CD14-positive monocyte (primary cell): ENCODE measurements at regions not wholly inside any gene's neighbourhood (a gene's known extent, or its start where the extent isn't known, plus 50 kb on each side); places are given as distances from the start of the nearest gene placed in this dataset.

Source experiments
- DNase-seq, 3 donors: peaks; one replicate each; pipeline ENCODE4 v3.0.0-alpha.2; 2011 to 2022
- H2AFZ ChIP-seq: 2 replicates; pipeline ENCODE4 v1.6.0; 2012; ENCODE audit warnings: mild to moderate bottlenecking, low read depth, low read length, inconsistent platforms; ENCODE audit not compliant: insufficient read depth, poor library complexity, severe bottlenecking
- H3K27ac ChIP-seq, 2 donors: 1 replicate in 1 of 2; 2 replicates in 1 of 2; pipeline ENCODE4 v1.5.1; 2012 to 2013; ENCODE audit warnings: low read length in 2 of 2, control low read depth in 1 of 2, inconsistent platforms in 1 of 2, low read depth in 1 of 2, mild to moderate bottlenecking in 1 of 2
- H3K27me3 ChIP-seq, 2 donors: one replicate each; pipeline versions ENCODE4 v1.6.0 to v1.6.1; 2011 to 2013; ENCODE audit warnings: low read length in 2 of 2; ENCODE audit not compliant: control insufficient read depth in 2 of 2, insufficient read depth in 2 of 2
- H3K36me3 ChIP-seq, 2 donors: replicated peaks in 1 of 2; 1 replicate in 1 of 2; 2 replicates in 1 of 2; pipeline versions ENCODE4 v1.5.1 to v1.6.1; 2012 to 2013; ENCODE audit warnings: low read length in 2 of 2, control low read depth in 1 of 2, inconsistent platforms in 1 of 2, mild to moderate bottlenecking in 1 of 2; ENCODE audit not compliant: insufficient read depth in 2 of 2, control insufficient read depth in 1 of 2
- H3K4me1 ChIP-seq, 2 donors: 1 replicate in 1 of 2; 2 replicates in 1 of 2; pipeline versions ENCODE4 v1.5.1 to v1.6.1; 2012 to 2013; ENCODE audit warnings: low read length in 2 of 2, control low read depth in 1 of 2, inconsistent platforms in 1 of 2, mild to moderate bottlenecking in 1 of 2, moderate library complexity in 1 of 2; ENCODE audit not compliant: insufficient read depth in 2 of 2, control insufficient read depth in 1 of 2
- H3K4me2 ChIP-seq: replicated peaks from 2 replicates; pipeline ENCODE3; 2012; ENCODE audit warnings: low read length, moderate library complexity, mild to moderate bottlenecking; ENCODE audit not compliant: poor library complexity, severe bottlenecking; ENCODE audit errors: extremely low read depth
- H3K4me3 ChIP-seq, 3 experiments: fragments of 200-600 bp in 1 of 3; sonication (generic) in 1 of 3; replicated peaks in 1 of 3; 1 replicate in 2 of 3; 2 replicates in 1 of 3; pipeline ENCODE4 v1.5.1; 2011 to 2013; ENCODE audit warnings: low read length in 3 of 3, mild to moderate bottlenecking in 3 of 3, control low read depth in 2 of 3, low read depth in 2 of 3, inconsistent platforms in 1 of 3, moderate library complexity in 1 of 3
- H3K79me2 ChIP-seq: 2 replicates; pipeline ENCODE4 v1.6.0; 2012; ENCODE audit warnings: mild to moderate bottlenecking, control low read depth, inconsistent platforms, low read length, moderate library complexity; ENCODE audit not compliant: insufficient read depth
- H3K9ac ChIP-seq: 2 replicates; pipeline ENCODE4 v1.6.0; 2017; ENCODE audit warnings: low read length, mild to moderate bottlenecking; ENCODE audit not compliant: insufficient read depth, poor library complexity, severe bottlenecking
- H3K9me3 ChIP-seq, 2 donors: replicated peaks in 1 of 2; 1 replicate in 1 of 2; 2 replicates in 1 of 2; pipeline versions ENCODE4 v1.5.1 to v1.6.1; 2012 to 2013; ENCODE audit warnings: low read length in 2 of 2, control low read depth in 1 of 2; ENCODE audit not compliant: control insufficient read depth in 1 of 2, insufficient read depth in 1 of 2
- H4K20me1 ChIP-seq: 2 replicates; pipeline ENCODE4 v1.6.0; 2012; ENCODE audit warnings: mild to moderate bottlenecking, low read length, control low read depth, moderate library complexity; ENCODE audit not compliant: insufficient read depth
- H3K27ac Mint-ChIP-seq, 7 donors: one replicate each; pipeline ENCODE4 v1.8.0; 2020; ENCODE audit warnings: mild to moderate bottlenecking in 7 of 7, mixed read lengths in 7 of 7, moderate library complexity in 6 of 7, inconsistent platforms in 2 of 7
- H3K27me3 Mint-ChIP-seq, 3 donors: one replicate each; pipeline ENCODE4 v1.8.0; 2021 to 2022; ENCODE audit warnings: low read depth in 3 of 3, mild to moderate bottlenecking in 3 of 3, mixed read lengths in 3 of 3, moderate library complexity in 3 of 3, inconsistent platforms in 1 of 3
- H3K36me3 Mint-ChIP-seq, 2 donors: one replicate each; pipeline ENCODE4 v1.8.0; 2020; ENCODE audit warnings: mixed read lengths in 2 of 2, inconsistent platforms in 1 of 2, mild to moderate bottlenecking in 1 of 2
- H3K4me1 Mint-ChIP-seq: one replicate; pipeline ENCODE4 v1.8.0; 2020; ENCODE audit warnings: mild to moderate bottlenecking, mixed read lengths
- H3K4me3 Mint-ChIP-seq, 2 donors: one replicate each; pipeline ENCODE4 v1.8.0; 2020; ENCODE audit warnings: mild to moderate bottlenecking in 2 of 2, mixed read lengths in 2 of 2, moderate library complexity in 1 of 2
- H3K9me3 Mint-ChIP-seq, 7 donors: one replicate each; pipeline ENCODE4 v1.8.0; 2020 to 2022; ENCODE audit warnings: mixed read lengths in 7 of 7, mild to moderate bottlenecking in 6 of 7, moderate library complexity in 6 of 7, inconsistent platforms in 2 of 7
- WGBS: methylation state at CpG from one replicate; pipeline ENCODE4 v1.1.5; 2013; ENCODE audit warnings: missing lambda C conversion rate; ENCODE audit not compliant: insufficient coverage; 5-methylcytosine and 5-hydroxymethylcytosine counted together
- intact Hi-C, 2 donors: fragments of 100-400 bp; cut with micrococcal nuclease; formaldehyde crosslinking; loops; one replicate each; pipeline versions ENCODE4 v1.15.0 to v1.15.1; 2023
- TF ChIP-seq, protein P1 (sequence below): fragments of 200-600 bp; IDR thresholded peaks from one replicate; pipeline ENCODE4 v1.8.0; 2022; ENCODE audit warnings: antibody characterized with exemption, mild to moderate bottlenecking

GRCh38 chr4:126560794-126561193 is 1072.0 kb upstream of the INTU start:
- H3K4me3 ChIP-seq, result no peak overlapping the region
- H3K4me2 ChIP-seq, result no peak overlapping the region
- DNase-seq, result no peak
- H3K79me2 ChIP-seq, result no peaks in the 10 kb centered on the region
- Mint-ChIP-seq H3K9me3 (peaks cover 0 to 6% (median 3%) of the 10 kb centered on the region in 7 donors), H3K4me3 (no peak overlapping the region), H3K27me3 (peaks cover 0 to 2% (median 2%) of the 10 kb centered on the region in 3 donors), H3K27ac (no peak overlapping the region), H3K4me1 (no peaks in the 10 kb centered on the region), H3K36me3 (no peaks in the 10 kb centered on the region)
- no peaks in the 10 kb centered on the region for H3K36me3 ChIP-seq
- no peaks in the 10 kb centered on the region for H4K20me1 ChIP-seq
- no peak overlapping the region for H3K27ac ChIP-seq
- no peaks in the 10 kb centered on the region for H3K4me1 ChIP-seq
- WGBS, result no CpG with 5 or more reads among the region's 1 CpG
- TF ChIP-seq, protein P1, sequence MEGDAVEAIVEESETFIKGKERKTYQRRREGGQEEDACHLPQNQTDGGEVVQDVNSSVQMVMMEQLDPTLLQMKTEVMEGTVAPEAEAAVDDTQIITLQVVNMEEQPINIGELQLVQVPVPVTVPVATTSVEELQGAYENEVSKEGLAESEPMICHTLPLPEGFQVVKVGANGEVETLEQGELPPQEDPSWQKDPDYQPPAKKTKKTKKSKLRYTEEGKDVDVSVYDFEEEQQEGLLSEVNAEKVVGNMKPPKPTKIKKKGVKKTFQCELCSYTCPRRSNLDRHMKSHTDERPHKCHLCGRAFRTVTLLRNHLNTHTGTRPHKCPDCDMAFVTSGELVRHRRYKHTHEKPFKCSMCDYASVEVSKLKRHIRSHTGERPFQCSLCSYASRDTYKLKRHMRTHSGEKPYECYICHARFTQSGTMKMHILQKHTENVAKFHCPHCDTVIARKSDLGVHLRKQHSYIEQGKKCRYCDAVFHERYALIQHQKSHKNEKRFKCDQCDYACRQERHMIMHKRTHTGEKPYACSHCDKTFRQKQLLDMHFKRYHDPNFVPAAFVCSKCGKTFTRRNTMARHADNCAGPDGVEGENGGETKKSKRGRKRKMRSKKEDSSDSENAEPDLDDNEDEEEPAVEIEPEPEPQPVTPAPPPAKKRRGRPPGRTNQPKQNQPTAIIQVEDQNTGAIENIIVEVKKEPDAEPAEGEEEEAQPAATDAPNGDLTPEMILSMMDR, result no peak
- H3K9me3 ChIP-seq, result peaks cover 0 to 4% of the 10 kb centered on the region in 2 donors
- no peak overlapping the region for H2AFZ ChIP-seq
- no peaks in the 10 kb centered on the region for H3K27me3 ChIP-seq
- no peak overlapping the region for H3K9ac ChIP-seq
- intact Hi-C loops, result no loop called here

DNA sequence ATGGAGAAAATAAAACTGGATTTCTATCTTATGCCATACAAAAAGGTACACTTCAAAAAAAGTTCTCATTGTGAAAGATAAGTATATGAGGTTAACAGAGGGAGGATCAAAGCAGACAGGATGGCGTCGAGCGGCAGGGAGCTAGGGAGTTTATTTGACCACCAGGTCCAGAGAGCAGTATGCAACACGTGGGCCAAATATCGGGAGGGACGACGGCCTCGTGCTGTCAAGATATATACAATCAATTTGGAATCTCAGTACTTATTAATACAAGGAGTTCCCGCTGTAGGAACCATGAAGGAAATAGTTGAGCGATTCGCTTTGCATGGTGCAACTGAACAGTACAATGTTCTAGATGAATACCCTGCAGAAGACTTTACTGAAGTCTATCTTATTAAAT is 1069.4 kb upstream of the INTU start:
- no peaks in the 10 kb centered on the region for H3K79me2 ChIP-seq
- Mint-ChIP-seq H3K4me1 (no peaks in the 10 kb centered on the region), H3K27me3 (peaks cover 0 to 2% (median 2%) of the 10 kb centered on the region in 3 donors), H3K4me3 (no peak overlapping the region), H3K36me3 (no peaks in the 10 kb centered on the region), H3K9me3 (peaks cover 0 to 3% (median 2%) of the 10 kb centered on the region in 7 donors), H3K27ac (no peak overlapping the region)
- H3K4me1 ChIP-seq, result no peaks in the 10 kb centered on the region
- no peak overlapping the region for H3K9ac ChIP-seq
- intact Hi-C loops, result no loop called here
- H3K36me3 ChIP-seq, result no peaks in the 10 kb centered on the region
- H3K27ac ChIP-seq, result no peak overlapping the region
- no peak overlapping the region for H3K4me2 ChIP-seq
- WGBS, result 95% methylated on average over 4 of the region's 11 CpGs
- TF ChIP-seq, protein P1, result no peak
- H3K9me3 ChIP-seq, result peaks cover 0 to 4% of the 10 kb centered on the region in 2 donors
- no peak overlapping the region for H3K4me3 ChIP-seq
- no peak overlapping the region for H2AFZ ChIP-seq
- no peak for DNase-seq
- no peaks in the 10 kb centered on the region for H3K27me3 ChIP-seq
- no peaks in the 10 kb centered on the region for H4K20me1 ChIP-seq
